Natural killer cell (primary cell): ENCODE measurements at regions not wholly inside any gene's neighbourhood (a gene's known extent, or its start where the extent isn't known, plus 50 kb on each side); places are given as distances from the start of the nearest gene placed in this dataset.

Source experiments
- ATAC-seq, 3 donors: fragments of 150-1000 bp in 2 of 3; fragments of 200-7000 bp in 1 of 3; cut with Tn5 transposase; 1 replicate in 1 of 3; 2 replicates in 2 of 3; pipeline ENCODE4 v1.10.0; 2021; ENCODE audit warnings: mild to moderate bottlenecking in 2 of 3, moderate library complexity in 2 of 3
- DNase-seq, 2 donors: peaks; one replicate each; pipeline versions ENCODE4 v3.0.0 to v3.0.0-alpha.2; 2013 to 2021; ENCODE audit warnings: mixed read lengths in 1 of 2
- H3K27ac ChIP-seq: one replicate; pipeline ENCODE4 v1.5.1; 2013; ENCODE audit warnings: mild to moderate bottlenecking, low read length
- H3K27me3 ChIP-seq: one replicate; pipeline ENCODE4 v1.6.1; 2013; ENCODE audit warnings: low read length; ENCODE audit not compliant: control insufficient read depth, insufficient read depth
- H3K36me3 ChIP-seq: one replicate; pipeline ENCODE4 v1.6.1; 2013; ENCODE audit warnings: low read length; ENCODE audit not compliant: control insufficient read depth, insufficient read depth
- H3K4me1 ChIP-seq: one replicate; pipeline ENCODE4 v1.6.1; 2013; ENCODE audit warnings: low read length; ENCODE audit not compliant: control insufficient read depth, insufficient read depth
- H3K4me3 ChIP-seq: one replicate; pipeline ENCODE4 v1.5.1; 2013; ENCODE audit warnings: low read length
- H3K9me3 ChIP-seq: one replicate; pipeline ENCODE4 v1.6.1; 2013; ENCODE audit warnings: low read length; ENCODE audit not compliant: control insufficient read depth, insufficient read depth
- H3K27ac Mint-ChIP-seq, 2 donors: one replicate each; pipeline ENCODE4 v1.8.0; 2022; ENCODE audit warnings: mild to moderate bottlenecking in 2 of 2, mixed read lengths in 2 of 2, moderate library complexity in 1 of 2
- H3K27me3 Mint-ChIP-seq, 2 donors: one replicate each; pipeline ENCODE4 v1.8.0; 2022; ENCODE audit warnings: low read depth in 2 of 2, mixed read lengths in 2 of 2
- H3K36me3 Mint-ChIP-seq: one replicate; pipeline ENCODE4 v1.8.0; 2022; ENCODE audit warnings: mixed read lengths
- H3K4me1 Mint-ChIP-seq, 2 donors: one replicate each; pipeline ENCODE4 v1.8.0; 2022; ENCODE audit warnings: mixed read lengths in 2 of 2
- H3K4me3 Mint-ChIP-seq: one replicate; pipeline ENCODE4 v1.8.0; 2022; ENCODE audit warnings: mild to moderate bottlenecking, moderate library complexity, mixed read lengths
- H3K9me3 Mint-ChIP-seq, 2 donors: one replicate each; pipeline ENCODE4 v1.8.0; 2022; ENCODE audit warnings: mixed read lengths in 2 of 2
- CTCF ChIP-seq: fragments of 200-600 bp; IDR thresholded peaks from one replicate; pipeline ENCODE4 v1.8.0; 2022; ENCODE audit warnings: antibody characterized with exemption
- WGBS: methylation state at CpG from one replicate; pipeline ENCODE4 v1.1.7; 2013; ENCODE audit warnings: missing lambda C conversion rate; ENCODE audit not compliant: insufficient coverage; 5-methylcytosine and 5-hydroxymethylcytosine counted together
- intact Hi-C: fragments of 100-400 bp; cut with micrococcal nuclease; formaldehyde crosslinking; loops from one replicate; pipeline ENCODE4 v1.14.2; 2022

- no CpG with 5 or more reads among the region's 3 CpGs for WGBS
These were observed 432.1 kb upstream of the PCDH15 start for GRCh38 chr10:55233090-55233489.

GRCh38 chr10:55232553-55232952 lies 431.5 kb upstream of the PCDH15 start:
- Mint-ChIP-seq H3K4me1 (no peaks in the 10 kb centered on the region), H3K4me3 (no peak overlapping the region), H3K27me3 (no peaks in the 10 kb centered on the region), H3K36me3 (no peaks in the 10 kb centered on the region), H3K27ac (no peak overlapping the region), H3K9me3 (peaks cover 8 to 9% of the 10 kb centered on the region in 2 donors)
- Histone ChIP-seq H3K36me3 (no peaks in the 10 kb centered on the region), H3K4me3 (no peak overlapping the region), H3K4me1 (no peaks in the 10 kb centered on the region), H3K9me3 (no peaks in the 10 kb centered on the region), H3K27me3 (no peaks in the 10 kb centered on the region), H3K27ac (no peak overlapping the region)
- intact Hi-C loops, result no loop called here
- WGBS, result 82% methylated on average over 1 of the region's 1 CpG
- TF ChIP-seq CTCF, result no peak
- ATAC-seq (no peak), DNase-seq (no peak)

More at GRCh38 chr10:55233090-55233489, 432.1 kb upstream of the PCDH15 start:
- intact Hi-C loops, result no loop called here
- Histone ChIP-seq H3K4me3 (no peak overlapping the region), H3K27me3 (no peaks in the 10 kb centered on the region), H3K27ac (no peak overlapping the region), H3K36me3 (no peaks in the 10 kb centered on the region), H3K4me1 (no peaks in the 10 kb centered on the region), H3K9me3 (no peaks in the 10 kb centered on the region)
- Mint-ChIP-seq H3K36me3 (no peaks in the 10 kb centered on the region), H3K27ac (no peak overlapping the region), H3K4me3 (no peak overlapping the region), H3K4me1 (no peaks in the 10 kb centered on the region), H3K9me3 (peaks cover 8 to 9% of the 10 kb centered on the region in 2 donors), H3K27me3 (no peaks in the 10 kb centered on the region)
- ATAC-seq, result no peak
- DNase-seq, result no peak
- TF ChIP-seq CTCF, result no peak

- H3K27me3 ChIP-seq, result no peaks in the 10 kb centered on the region
- intact Hi-C loops, result no loop called here
These were observed 426.9 kb upstream of the PCDH15 start for GRCh38 chr10:55227967-55228366.

More at GRCh38 chr10:55227967-55228366, 426.9 kb upstream of the PCDH15 start:
- DNase-seq, result no peak
- Mint-ChIP-seq H3K36me3 (no peaks in the 10 kb centered on the region), H3K27me3 (no peaks in the 10 kb centered on the region), H3K9me3 (peaks cover 14% of the 10 kb centered on the region in 2 donors), H3K4me1 (no peaks in the 10 kb centered on the region), H3K27ac (no peak overlapping the region), H3K4me3 (no peak overlapping the region)
- no peaks in the 10 kb centered on the region for H3K4me1 ChIP-seq
- H3K9me3 ChIP-seq, result peaks cover 3% of the 10 kb centered on the region
- WGBS, result no CpG with 5 or more reads among the region's 1 CpG
- H3K4me3 ChIP-seq, result no peak overlapping the region
- no peak for TF ChIP-seq CTCF
- H3K27ac ChIP-seq, result no peak overlapping the region
- no peaks in the 10 kb centered on the region for H3K36me3 ChIP-seq
- no peak for ATAC-seq
